Endothelial cell of umbilical vein (primary cell): ENCODE measurements at regions not wholly inside any gene's neighbourhood (a gene's known extent, or its start where the extent isn't known, plus 50 kb on each side); places are given as distances from the start of the nearest gene placed in this dataset.

ENCODE experiments used
- BruUV-seq: library from RNA; stranded (reverse); fragments of 400-500 nt; replicated peaks from 2 replicates; lab custom pipeline; 2021; lab: Mats Ljungman, UMichigan
- CTCF ChIA-PET: fragments of 300-600, 350-600 bp; sonication (Branson Sonifier 250); formaldehyde crosslinking; loops from one replicate; lab custom pipeline; 2021; ENCODE audit warnings: antibody characterized with exemption, inconsistent platforms; lab: Charles Lee
- POLR2A ChIA-PET: fragments of 300-600, 350-600 bp; sonication (Branson Sonifier 250); formaldehyde crosslinking; loops from one replicate; lab custom pipeline; 2021; ENCODE audit warnings: antibody characterized with exemption, inconsistent platforms; lab: Charles Lee
- DNase-seq: peaks from one replicate; pipeline ENCODE4 v3.0.0-alpha.2; 2011; ENCODE audit warnings: low read depth, low spot score
- FAIRE-seq: peaks from 2 replicates; lab custom pipeline; 2011; peaks lifted over from hg19 to GRCh38; lab: Jason Lieb, UNC
- H2AFZ ChIP-seq: 2 replicates; pipeline ENCODE4 v1.6.0; 2012; ENCODE audit warnings: low read depth, low read length, control low read depth, inconsistent platforms
- H3K27ac ChIP-seq: 2 replicates; pipeline ENCODE4 v1.5.1; 2011; ENCODE audit warnings: low read depth, mild to moderate bottlenecking, control low read depth, low read length, moderate library complexity; ENCODE audit not compliant: insufficient read depth
- H3K27me3 ChIP-seq, 2 experiments: 2 replicates each; pipeline versions ENCODE4 v1.6.0 to v1.6.1; 2011; ENCODE audit warnings: low read length in 2 of 2, mixed read lengths in 1 of 2; ENCODE audit not compliant: control insufficient read depth in 2 of 2, insufficient read depth in 2 of 2
- H3K36me3 ChIP-seq, 2 experiments: 2 replicates in 1 of 2; 3 replicates in 1 of 2; pipeline ENCODE4 v1.5.1; 2011; ENCODE audit warnings: low read length in 2 of 2, mild to moderate bottlenecking in 1 of 2, moderate library complexity in 1 of 2; ENCODE audit not compliant: control insufficient read depth in 2 of 2, insufficient read depth in 2 of 2; ENCODE audit errors: extremely low read depth in 1 of 2
- H3K4me1 ChIP-seq: 3 replicates; pipeline ENCODE4 v1.5.1; 2011; ENCODE audit warnings: mild to moderate bottlenecking, low read length; ENCODE audit not compliant: control insufficient read depth, insufficient read depth; ENCODE audit errors: extremely low read depth
- H3K4me2 ChIP-seq: 2 replicates; pipeline ENCODE4 v1.6.1; 2011; ENCODE audit warnings: low read length, control low read depth, mixed read lengths; ENCODE audit not compliant: insufficient read depth
- H3K4me3 ChIP-seq, 3 experiments: fragments of 200-600 bp in 1 of 3; sonication (generic), shearing (Covaris generic) in 1 of 3; replicated peaks in 1 of 3; 2 replicates each; pipeline ENCODE4 v1.5.1; 2011 to 2016; ENCODE audit warnings: control low read depth in 3 of 3, low read length in 3 of 3, mild to moderate bottlenecking in 2 of 3, inconsistent platforms in 1 of 3, low read depth in 1 of 3, moderate library complexity in 1 of 3; ENCODE audit not compliant: insufficient read depth in 1 of 3
- H3K79me2 ChIP-seq: 2 replicates; pipeline ENCODE4 v1.6.0; 2012; ENCODE audit warnings: low read length, inconsistent platforms; ENCODE audit not compliant: control insufficient read depth, insufficient read depth
- H3K9ac ChIP-seq: replicated peaks from 2 replicates; pipeline ENCODE3; 2011; ENCODE audit warnings: low read length, control low read depth; ENCODE audit not compliant: insufficient read depth; ENCODE audit errors: extremely low read depth
- H3K9me1 ChIP-seq: replicated peaks from 3 replicates; pipeline ENCODE4 v1.6.0; 2011; ENCODE audit warnings: mild to moderate bottlenecking, low read length; ENCODE audit not compliant: control insufficient read depth, insufficient read depth; ENCODE audit errors: extremely low read depth
- H3K9me3 ChIP-seq: replicated peaks from 2 replicates; pipeline ENCODE4 v1.5.1; 2012; ENCODE audit warnings: low read length, inconsistent platforms; ENCODE audit not compliant: control insufficient read depth, insufficient read depth
- H4K20me1 ChIP-seq: replicated peaks from 2 replicates; pipeline ENCODE3; 2011; ENCODE audit warnings: mild to moderate bottlenecking, low read length; ENCODE audit not compliant: control insufficient read depth, insufficient read depth; ENCODE audit errors: extremely low read depth
- EZH2 ChIP-seq: IDR thresholded peaks from 2 replicates; pipeline ENCODE4 v1.6.1; 2012; ENCODE audit warnings: borderline replicate concordance, low read depth, mild to moderate bottlenecking, moderate library complexity, low read length, inconsistent platforms; ENCODE audit not compliant: severe bottlenecking
- FOS ChIP-seq: IDR thresholded peaks from 2 replicates; pipeline ENCODE4 v1.6.1; 2011; ENCODE audit warnings: mild to moderate bottlenecking, low read length, moderate library complexity, borderline replicate concordance; ENCODE audit not compliant: insufficient read depth
- GATA2 ChIP-seq: IDR thresholded peaks from 2 replicates; pipeline ENCODE4 v1.7.0; 2011; ENCODE audit warnings: low read depth, mild to moderate bottlenecking, moderate library complexity, mixed read lengths, low read length; ENCODE audit not compliant: insufficient read length, insufficient read depth
- JUN ChIP-seq: IDR thresholded peaks from 2 replicates; pipeline ENCODE4 v1.6.1; 2011; ENCODE audit warnings: borderline replicate concordance, low read depth; ENCODE audit not compliant: insufficient read length, insufficient read depth
- MYC ChIP-seq: IDR thresholded peaks from one replicate; pipeline ENCODE4 v1.6.1; 2011; ENCODE audit warnings: mild to moderate bottlenecking, low read depth, low read length
- POLR2A ChIP-seq: IDR thresholded peaks from 2 replicates; pipeline ENCODE4 v1.6.1; 2012; ENCODE audit warnings: low read depth, mild to moderate bottlenecking, control low read depth, low read length
- POLR2AphosphoS5 ChIP-seq: IDR thresholded peaks from 2 replicates; pipeline ENCODE4 v1.6.1; 2012; ENCODE audit warnings: low read depth, mild to moderate bottlenecking, control low read depth, low read length, moderate library complexity; ENCODE audit not compliant: insufficient read depth
- dilution Hi-C: fragments of 300-500 bp; cut with MboI; formaldehyde crosslinking; loops from one replicate; pipeline ENCODE4 v1.15.0; 2019; ENCODE audit warnings: low sequenced_read_pairs; ENCODE audit not compliant: extremely low pct_ligation_motif_present
- intact Hi-C: fragments of 100-400 bp; cut with micrococcal nuclease; formaldehyde crosslinking; loops from one replicate; pipeline ENCODE4 v1.10.0; 2022
- TF ChIP-seq, protein P1 (sequence below), 2 donors: IDR thresholded peaks; 1 replicate in 1 of 2; 2 replicates in 1 of 2; pipeline ENCODE4 v1.5.1; 2011; ENCODE audit warnings: low read length in 2 of 2, mild to moderate bottlenecking in 2 of 2, moderate library complexity in 2 of 2, control low read depth in 1 of 2, inconsistent platforms in 1 of 2, low read depth in 1 of 2; ENCODE audit not compliant: insufficient read depth in 1 of 2; ENCODE audit errors: extremely low read depth in 1 of 2
- TF ChIP-seq, protein P2 (sequence below): IDR thresholded peaks from 2 replicates; pipeline ENCODE4 v1.6.1; 2011; ENCODE audit not compliant: insufficient read depth, insufficient read length

DNA sequence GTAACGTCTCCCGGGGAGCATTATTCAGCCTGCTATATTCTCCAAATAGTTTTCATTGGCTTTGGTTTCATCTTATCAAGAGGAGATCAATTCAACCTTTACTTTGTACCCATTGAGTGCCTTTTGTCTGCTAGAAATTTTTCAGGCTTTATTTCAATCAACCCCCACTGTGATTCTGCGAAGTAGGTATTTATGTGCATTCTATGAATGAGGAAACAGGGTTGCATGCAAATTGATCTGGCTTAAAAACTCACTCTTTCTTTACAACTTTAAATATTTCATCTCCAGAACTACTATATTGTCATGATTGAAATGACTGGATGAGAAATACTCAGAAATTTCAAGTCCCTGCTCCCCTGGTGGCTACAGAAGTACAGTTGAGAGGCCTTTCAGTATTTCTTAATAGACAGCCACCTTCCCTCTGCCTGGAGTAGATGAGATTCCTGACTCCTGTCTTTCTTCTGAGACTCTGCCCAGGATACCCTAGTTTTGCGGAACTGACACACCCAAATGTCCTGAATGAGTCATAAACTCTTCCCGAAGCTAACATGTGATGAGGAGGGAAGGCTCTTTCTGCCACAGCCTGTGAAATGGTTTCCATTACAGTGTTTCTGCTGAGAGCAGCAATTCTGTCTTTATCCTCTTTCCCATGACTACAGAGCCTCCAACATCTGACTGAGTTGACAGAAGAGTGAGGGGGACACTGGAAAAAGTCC lies 52.6 kb upstream of the TNC start:
- no peak overlapping the region for H3K4me3 ChIP-seq
- no peak overlapping the region for H2AFZ ChIP-seq
- H3K27ac ChIP-seq, result no peak overlapping the region
- ChIA-PET CTCF (no interaction called here), POLR2A (no interaction called here)
- H3K9ac ChIP-seq, result no peak overlapping the region
- TF ChIP-seq EZH2 (no peak), POLR2AphosphoS5 (no peak), GATA2 (no peak), POLR2A (no peak), MYC (no peak), JUN (no peak), FOS (no peak)
- TF ChIP-seq, protein P1, sequence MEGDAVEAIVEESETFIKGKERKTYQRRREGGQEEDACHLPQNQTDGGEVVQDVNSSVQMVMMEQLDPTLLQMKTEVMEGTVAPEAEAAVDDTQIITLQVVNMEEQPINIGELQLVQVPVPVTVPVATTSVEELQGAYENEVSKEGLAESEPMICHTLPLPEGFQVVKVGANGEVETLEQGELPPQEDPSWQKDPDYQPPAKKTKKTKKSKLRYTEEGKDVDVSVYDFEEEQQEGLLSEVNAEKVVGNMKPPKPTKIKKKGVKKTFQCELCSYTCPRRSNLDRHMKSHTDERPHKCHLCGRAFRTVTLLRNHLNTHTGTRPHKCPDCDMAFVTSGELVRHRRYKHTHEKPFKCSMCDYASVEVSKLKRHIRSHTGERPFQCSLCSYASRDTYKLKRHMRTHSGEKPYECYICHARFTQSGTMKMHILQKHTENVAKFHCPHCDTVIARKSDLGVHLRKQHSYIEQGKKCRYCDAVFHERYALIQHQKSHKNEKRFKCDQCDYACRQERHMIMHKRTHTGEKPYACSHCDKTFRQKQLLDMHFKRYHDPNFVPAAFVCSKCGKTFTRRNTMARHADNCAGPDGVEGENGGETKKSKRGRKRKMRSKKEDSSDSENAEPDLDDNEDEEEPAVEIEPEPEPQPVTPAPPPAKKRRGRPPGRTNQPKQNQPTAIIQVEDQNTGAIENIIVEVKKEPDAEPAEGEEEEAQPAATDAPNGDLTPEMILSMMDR (IDR thresholded peaks at IDR 0.05; ENCODE audit: extremely low read depth in 1 of 2, insufficient read depth in 1 of 2, low read depth in 1 of 2, low read length in 2 of 2), result no peak
- TF ChIP-seq, protein P2, sequence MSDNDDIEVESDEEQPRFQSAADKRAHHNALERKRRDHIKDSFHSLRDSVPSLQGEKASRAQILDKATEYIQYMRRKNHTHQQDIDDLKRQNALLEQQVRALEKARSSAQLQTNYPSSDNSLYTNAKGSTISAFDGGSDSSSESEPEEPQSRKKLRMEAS, result no peak
- FAIRE-seq (no peak), DNase-seq (no peak)
- H3K4me1 ChIP-seq, result no peaks in the 10 kb centered on the region
- dilution Hi-C loops, result no loop called here
- intact Hi-C loops, result no loop called here
- no peaks in the 10 kb centered on the region for H3K9me1 ChIP-seq
- H4K20me1 ChIP-seq, result no peaks in the 10 kb centered on the region
- H3K27me3 ChIP-seq, result no peaks in the 10 kb centered on the region
- no TSS peak for BruUV-seq
- no peaks in the 10 kb centered on the region for H3K36me3 ChIP-seq
- no peaks in the 10 kb centered on the region for H3K9me3 ChIP-seq
- H3K79me2 ChIP-seq, result no peaks in the 10 kb centered on the region
- H3K4me2 ChIP-seq, result no peak overlapping the region
